Activated CD4-positive, alpha-beta T cell treated with anti-CD3 and anti-CD28 coated beads, Interleukin-2, amount 50 U/mL, for 48 hours (primary cell): ENCODE measurements at regions not wholly inside any gene's neighbourhood (a gene's known extent, or its start where the extent isn't known, plus 50 kb on each side); places are given as distances from the start of the nearest gene placed in this dataset.
"Not testable (repeated sequence)": the region's sequence is repeated elsewhere in the genome, so short reads cannot be mapped to it uniquely, and the experiment has no call there.

Source experiments
- DNase-seq, 2 experiments: peaks; one replicate each; pipeline ENCODE4 v3.0.0-alpha.2; 2020

DNA sequence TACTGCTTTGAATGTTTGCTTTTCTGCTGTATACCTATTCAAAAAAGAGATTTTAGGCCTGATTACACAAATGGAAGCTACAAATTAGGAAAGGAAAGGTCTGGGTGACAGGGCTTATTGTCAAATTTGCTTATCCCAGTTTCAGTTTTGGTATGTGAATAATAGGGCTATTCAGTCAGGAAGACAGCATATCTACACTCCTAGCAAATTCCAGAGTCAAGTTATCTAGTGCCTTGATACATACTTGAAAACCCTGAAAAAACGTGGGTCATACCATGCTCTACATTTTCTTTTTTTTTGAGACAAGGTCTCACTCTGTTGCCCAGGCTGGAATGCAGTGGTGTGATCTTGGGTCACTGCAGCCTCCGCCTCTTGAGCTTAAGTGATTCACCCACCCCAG lies 59.2 kb upstream of the CCDC180 start:
- not testable (repeated sequence) for DNase-seq

DNA sequence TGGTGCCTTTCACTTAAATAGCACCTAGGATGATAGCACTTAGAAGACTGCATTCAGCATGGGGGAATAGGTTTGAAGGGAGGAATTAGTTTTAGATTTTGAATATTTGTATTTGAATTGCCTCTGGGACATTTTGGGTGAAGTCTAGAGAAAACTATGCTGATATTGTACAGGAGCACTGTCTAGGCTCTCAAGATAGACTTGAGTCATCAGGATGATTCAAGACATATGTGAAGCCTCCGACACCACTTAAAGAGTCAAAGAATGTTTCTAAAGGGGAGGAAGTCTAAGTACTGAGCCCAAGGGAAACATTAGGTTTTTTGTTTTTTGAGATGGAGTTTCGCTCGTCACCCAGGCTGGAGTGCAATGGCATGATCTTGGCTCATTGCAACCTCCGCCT lies 63.9 kb upstream of the CCDC180 start:
- no peak for DNase-seq

DNA sequence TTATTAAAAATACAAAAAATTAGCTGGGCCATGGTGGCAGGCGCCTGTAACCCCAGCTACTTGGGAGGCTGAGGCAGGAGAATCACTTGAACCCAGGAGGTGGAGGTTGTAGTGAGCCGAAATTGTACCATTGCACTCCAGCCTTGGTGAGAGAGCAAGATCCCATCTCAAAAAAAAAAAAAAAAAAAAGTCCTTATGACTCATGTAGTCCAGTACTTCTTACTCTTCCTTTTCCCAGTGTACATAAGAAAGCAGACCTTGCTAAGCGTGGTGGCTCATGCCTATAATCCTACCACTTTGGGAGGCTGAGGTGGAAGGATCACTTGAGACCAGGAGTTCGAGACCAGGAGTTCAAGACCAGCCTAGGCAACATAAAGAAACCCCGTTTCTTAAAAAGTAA lies 66.0 kb upstream of the CCDC180 start:
- DNase-seq = not testable (repeated sequence)

DNA sequence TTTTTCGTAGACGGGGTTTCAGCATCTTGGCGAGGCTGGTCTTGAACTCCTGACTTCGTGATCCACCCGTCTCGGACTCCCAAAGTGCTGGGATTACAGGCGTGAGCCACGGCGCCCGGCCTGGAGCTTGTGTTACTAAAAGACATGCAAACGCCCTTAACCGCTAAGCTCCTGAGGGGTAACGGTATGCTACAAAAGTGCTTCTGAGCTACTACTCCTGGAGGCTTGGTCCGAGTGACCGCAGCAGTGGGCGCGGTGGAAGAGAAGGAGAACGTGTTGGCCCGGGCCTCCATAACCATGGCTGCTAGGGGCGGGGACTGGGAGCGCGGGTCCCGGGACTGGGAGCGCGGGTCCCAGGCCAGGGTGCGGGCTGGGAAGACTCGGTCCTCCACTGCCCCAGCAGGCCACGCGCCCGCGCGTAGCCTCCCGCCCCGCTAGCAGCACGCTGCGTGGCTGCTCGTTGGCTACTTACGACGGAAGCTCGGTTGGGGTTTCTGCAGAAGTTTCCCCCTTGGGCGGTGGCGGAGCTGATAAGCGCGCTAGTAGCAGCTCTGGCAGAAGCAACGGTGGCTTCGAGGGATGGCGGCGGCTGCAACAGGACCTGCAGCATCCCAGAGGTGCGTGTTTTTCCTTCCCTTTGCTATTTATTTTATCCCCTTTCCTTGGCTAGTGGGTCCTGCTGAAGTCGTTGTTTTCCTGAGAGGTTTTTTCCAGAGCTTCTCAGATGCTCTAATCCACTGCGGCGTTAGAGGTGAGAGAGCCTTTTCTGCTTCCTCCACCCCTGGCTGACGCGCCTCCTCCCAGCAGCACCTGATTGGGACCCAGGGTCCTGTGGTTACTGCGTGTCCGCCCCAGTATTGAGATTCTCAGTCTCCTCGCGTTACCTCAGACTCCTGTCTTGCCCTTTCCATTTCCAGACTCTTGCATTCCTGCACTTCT lies 69.2 kb upstream of the CCDC180 start:
- peak; percentile 75 to 80 for DNase-seq

GRCh38 chr9:97237311-97237786 lies 70.1 kb upstream of the CCDC180 start:
- DNase-seq = no peak

DNA sequence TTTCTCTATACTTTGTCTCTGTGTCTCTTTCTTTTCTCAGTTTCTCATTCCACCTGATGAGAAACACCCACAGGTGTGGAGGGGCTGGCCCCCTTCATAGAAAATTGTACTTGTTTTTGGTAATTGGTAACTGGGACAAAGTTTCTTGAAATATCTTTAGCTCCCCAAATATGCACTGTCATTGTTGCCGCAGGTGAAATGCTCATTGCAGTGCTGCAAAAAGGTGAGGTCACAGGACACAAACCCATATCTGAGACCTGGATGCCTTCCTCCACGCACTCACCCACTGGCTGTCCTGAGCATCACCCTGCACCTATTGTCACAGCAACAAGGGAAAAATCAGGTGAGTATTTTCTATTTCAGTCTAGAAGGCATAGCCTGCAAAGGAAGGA lies 74.5 kb upstream of the CCDC180 start:
- not testable (repeated sequence) for DNase-seq

- not testable (repeated sequence) for DNase-seq
Observed at GRCh38 chr9:97232060-97233008, 75.1 kb upstream of the CCDC180 start.

- DNase-seq = not testable (repeated sequence)
Observed at GRCh38 chr9:97222393-97222792, 85.1 kb upstream of the CCDC180 start.

DNA sequence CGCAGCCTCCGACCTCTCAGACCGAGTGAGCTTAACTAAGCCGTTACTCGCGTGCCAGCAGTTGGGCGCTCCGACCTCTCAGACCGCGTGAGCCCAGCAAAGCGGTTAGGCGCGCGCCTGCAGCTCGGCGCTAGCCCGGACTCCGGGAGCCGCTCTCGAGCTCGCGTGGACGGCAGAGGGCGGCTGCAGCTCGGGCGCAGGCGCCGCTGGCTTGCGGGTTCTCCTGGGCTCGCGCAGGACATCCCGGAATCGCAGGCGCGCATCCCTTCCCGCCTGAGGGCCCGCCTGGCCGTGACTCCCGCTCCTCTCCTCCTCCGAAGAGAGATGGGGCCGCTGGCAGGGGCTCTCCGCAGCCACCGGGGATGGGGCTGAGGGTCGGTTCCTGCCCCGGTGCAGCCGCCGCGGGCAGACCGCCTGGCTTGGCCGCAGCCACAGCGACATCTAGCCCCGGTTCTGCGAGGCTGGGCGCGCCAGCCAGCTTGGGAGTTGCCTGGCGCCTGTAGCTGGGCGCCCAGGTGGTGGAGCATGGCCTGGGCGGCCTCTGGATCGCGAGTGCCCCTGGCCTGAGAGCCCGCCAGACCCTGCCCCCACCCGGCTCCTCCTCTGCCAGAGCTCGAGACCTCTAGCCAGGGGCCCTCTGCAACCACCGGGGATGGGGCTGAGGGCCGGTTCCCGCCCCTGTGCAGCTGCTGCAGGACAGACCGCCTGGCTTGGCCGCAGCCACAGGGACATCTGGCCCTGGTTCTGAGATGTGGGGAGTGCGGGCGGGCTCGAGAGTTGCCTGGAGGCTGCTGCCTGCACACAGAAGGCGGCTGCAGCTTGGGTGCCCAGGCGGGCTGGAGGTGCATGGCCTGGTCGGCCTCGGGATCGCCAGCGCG lies 85.7 kb upstream of the CCDC180 start:
- peak; percentile 63 to 69 for DNase-seq

- no peak for DNase-seq
Observed at GRCh38 chr9:97220894-97221477, 86.5 kb upstream of the CCDC180 start.

GRCh38 chr9:97220396-97220795 lies 87.1 kb upstream of the CCDC180 start:
- DNase-seq = not testable (repeated sequence)

DNA sequence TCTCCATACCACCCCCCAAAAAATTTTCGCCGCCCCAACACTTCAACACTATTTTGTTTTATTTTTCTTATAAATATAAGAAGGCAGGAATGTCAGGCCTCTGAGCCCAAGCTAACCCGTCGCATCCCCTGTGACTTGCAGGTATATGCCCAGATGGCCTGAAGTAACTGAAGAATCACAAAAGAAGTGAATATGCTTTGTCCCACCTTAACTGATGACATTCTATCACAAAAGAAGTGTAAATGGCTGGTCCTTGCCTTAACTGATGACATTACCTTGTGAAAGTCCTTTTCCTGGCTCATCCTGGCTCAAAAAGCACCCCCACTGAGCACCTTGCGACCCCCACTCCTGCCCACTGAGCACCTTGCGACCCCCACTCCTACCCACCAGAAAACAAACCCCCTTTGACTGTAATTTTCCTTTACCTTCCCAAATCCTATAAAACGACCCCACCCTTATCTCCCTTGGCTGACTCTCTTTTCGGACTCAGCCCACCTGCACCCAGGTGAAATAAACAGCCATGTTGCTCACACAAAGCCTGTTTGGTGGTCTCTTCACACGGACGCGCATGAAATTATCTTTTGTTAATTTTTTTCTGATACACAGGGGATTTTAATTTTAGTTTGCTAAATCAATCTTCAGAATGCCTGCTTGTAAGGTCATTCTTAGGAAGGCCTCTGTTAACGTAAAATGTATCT lies 87.9 kb upstream of the CCDC180 start:
- not testable (repeated sequence) for DNase-seq

GRCh38 chr9:97215127-97215526 lies 92.3 kb upstream of the CCDC180 start:
- not testable (repeated sequence) for DNase-seq

DNA sequence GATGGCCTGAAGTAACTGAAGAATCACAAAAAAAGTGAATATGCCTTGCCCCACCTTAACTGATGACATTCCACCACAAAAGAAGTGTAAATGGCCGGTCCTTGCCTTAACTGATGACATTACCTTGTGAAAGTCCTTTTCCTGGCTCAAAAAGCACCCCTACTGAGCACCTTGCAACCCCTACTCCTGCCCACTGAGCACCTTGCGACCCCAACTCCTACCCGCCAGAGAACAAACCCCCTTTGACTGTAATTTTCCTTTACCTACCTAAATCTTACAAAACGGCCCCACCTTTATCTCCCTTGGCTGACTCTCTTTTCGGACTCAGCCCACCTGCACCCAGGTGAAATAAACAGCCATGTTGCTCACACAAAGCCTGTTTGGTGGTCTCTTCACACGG lies 92.9 kb upstream of the CCDC180 start:
- DNase-seq = not testable (repeated sequence)

- not testable (repeated sequence) for DNase-seq
Observed at GRCh38 chr9:97199683-97200082, 107.8 kb upstream of the CCDC180 start.

DNA sequence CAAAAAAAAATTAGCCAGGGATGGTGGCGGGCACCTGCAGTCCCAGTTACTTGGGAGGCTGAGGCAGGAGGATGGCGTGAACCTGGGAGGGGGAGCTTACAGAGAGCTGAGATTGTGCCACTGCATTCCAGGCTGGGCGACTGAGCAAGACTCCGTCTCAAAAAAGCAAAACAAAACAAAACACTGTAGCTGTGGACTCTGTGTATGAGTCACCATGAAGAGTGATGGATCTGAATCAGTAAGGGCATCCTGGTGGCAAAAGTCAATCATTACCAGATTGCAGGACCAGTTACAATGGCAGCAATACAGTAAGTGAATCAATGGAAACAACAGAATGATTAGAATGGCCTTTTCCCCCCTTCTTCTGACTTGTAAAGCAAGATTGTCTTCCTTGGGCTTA lies 113.7 kb upstream of the CCDC180 start:
- not testable (repeated sequence) for DNase-seq

GRCh38 chr9:97188545-97188944 lies 118.9 kb upstream of the CCDC180 start:
- no peak for DNase-seq

DNA sequence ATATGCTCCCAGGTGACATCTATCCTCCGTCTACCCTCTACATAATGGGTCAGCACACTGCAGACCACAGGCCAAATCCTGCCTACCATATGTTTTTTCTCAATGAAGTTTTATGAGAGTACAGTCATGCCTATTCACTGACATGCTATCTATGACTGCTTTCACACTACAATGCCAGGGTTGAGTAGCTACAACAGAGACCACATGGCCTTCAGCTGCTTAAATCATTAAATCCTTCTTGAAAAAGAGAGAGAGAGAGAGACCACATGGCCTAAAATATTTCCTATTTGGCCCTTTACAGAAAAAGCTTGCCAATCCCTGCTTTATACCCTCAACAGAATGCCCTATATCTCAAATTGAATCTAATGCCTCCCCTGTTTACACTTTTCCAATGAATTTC lies 119.8 kb upstream of the CCDC180 start:
- not testable (repeated sequence) for DNase-seq

DNA sequence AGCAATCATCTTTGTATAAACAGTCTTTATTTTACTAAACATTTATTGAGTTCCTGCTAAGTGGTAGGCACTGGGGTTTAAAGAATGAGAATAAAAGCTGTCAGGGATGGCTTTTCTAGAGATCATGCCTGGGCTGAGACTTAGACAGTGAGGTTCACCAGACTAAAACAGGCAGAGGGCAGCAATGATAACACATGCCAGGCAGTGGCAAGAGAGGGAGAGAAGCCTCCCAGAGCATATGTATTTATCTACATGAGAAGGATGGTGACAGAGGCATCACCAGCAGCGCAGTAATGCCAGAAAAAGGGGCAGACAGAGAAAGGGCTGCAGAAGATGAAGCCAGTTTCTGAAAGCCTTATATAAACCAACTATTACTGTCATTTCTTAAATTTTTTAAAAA lies 121.0 kb upstream of the CCDC180 start:
- no peak for DNase-seq

DNA sequence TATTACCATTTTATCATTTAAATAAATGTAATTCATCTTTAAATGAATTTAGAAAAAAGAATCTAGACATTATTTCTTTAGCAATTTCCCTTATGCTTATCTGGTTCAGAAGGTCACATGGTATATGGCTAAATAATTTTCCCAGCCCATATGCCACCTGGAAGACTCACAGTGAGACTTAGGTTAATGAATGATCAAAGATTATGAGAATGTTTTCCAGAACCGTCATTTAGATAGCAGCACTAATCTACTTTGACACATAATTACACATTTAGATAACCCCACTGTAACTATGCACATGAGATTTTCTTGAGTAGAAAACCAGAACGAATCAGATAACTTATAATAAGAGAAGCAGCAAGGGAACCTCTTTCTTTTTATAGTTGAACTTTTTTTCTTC lies 124.9 kb upstream of the CCDC180 start:
- not testable (repeated sequence) for DNase-seq

- no peak for DNase-seq
Observed at GRCh38 chr9:97179616-97180015, 127.8 kb upstream of the CCDC180 start.
